ENCODE measurements at regions not wholly inside any gene's neighbourhood (a gene's known extent, or its start where the extent isn't known, plus 50 kb on each side); places are given as distances from the start of the nearest gene placed in this dataset.

DNA sequence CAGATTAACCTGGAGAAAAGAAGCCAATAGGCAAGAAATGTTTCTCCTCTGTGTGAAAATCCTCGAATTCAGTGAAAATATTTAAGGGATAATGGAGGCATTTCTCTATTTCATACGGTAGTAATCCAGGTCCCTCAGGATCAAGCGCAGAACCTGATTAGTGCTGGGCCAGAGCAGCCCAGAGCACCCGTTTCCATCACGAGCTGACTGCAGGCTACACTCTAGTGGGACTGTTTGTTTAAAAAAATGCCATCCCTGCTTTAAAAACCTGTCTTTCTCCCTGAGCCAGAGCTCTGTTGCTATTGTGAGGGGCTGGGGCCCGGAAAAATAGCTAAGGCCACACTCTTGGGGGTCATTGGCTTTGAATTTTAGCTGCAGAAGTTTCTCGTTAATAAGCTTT lies 223.2 kb upstream of the E2F8 start:
- H3K27me3 ChIP-seq (replicated peaks) = peaks cover 4% of the 10 kb centered on the region
- no peaks in the 10 kb centered on the region for H3K36me3 ChIP-seq (replicated peaks)
- no peak for DNase-seq
- H3K27ac ChIP-seq = no peak overlapping the region
- TF ChIP-seq, protein P1, sequence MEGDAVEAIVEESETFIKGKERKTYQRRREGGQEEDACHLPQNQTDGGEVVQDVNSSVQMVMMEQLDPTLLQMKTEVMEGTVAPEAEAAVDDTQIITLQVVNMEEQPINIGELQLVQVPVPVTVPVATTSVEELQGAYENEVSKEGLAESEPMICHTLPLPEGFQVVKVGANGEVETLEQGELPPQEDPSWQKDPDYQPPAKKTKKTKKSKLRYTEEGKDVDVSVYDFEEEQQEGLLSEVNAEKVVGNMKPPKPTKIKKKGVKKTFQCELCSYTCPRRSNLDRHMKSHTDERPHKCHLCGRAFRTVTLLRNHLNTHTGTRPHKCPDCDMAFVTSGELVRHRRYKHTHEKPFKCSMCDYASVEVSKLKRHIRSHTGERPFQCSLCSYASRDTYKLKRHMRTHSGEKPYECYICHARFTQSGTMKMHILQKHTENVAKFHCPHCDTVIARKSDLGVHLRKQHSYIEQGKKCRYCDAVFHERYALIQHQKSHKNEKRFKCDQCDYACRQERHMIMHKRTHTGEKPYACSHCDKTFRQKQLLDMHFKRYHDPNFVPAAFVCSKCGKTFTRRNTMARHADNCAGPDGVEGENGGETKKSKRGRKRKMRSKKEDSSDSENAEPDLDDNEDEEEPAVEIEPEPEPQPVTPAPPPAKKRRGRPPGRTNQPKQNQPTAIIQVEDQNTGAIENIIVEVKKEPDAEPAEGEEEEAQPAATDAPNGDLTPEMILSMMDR (IDR thresholded peaks at IDR 0.05; ENCODE audit: low read depth, low read length, missing control alignments) = no peak
- no peak overlapping the region for H3K4me3 ChIP-seq (ENCODE audit: low read depth, low read length)
- in situ Hi-C loops (cut with HindIII; ENCODE audit: low pct_ligation_motif_present, low sequenced_read_pairs) = no loop called here

DNA sequence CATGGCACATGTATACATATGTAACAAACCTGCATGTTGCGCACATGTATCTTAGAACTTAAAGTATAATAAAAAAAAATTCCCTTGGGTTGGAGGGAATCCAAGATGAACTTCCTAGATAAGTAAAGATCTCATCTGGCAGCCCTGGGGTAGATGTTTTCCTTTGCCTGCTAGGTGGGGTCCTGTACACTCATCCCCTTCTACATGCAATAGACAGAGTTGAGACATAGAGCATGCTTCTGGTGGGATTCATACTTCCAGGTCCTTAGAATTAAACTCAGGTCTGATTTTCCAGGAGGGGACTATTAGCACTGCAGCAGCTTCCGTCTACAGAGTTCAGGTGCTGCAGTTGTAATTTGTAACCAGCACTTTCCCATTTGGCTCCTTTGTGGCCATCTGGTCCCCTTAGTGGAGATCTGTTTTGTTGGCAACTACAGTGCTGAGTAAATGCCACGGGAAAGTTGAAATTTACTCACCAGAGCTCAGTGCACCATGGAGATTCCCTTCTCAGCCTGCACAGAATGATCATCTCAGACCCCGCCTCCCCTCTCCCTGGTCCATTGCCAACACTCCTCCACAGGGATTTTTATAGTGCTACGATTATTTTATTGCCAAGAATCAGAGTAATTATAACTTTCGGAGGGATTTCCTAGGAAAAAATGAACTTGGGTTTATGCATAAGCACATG lies 220.1 kb upstream of the E2F8 start:
- H3K36me3 ChIP-seq (replicated peaks) = no peaks in the 10 kb centered on the region
- no peak overlapping the region for H3K4me3 ChIP-seq (ENCODE audit: low read depth, low read length)
- no peaks in the 10 kb centered on the region for H3K27me3 ChIP-seq (replicated peaks)
- in situ Hi-C loops (cut with HindIII; ENCODE audit: low pct_ligation_motif_present, low sequenced_read_pairs) = no loop called here
- DNase-seq = no peak
- H3K27ac ChIP-seq = no peak overlapping the region
- TF ChIP-seq, protein P1 (IDR thresholded peaks at IDR 0.05; ENCODE audit: low read depth, low read length, missing control alignments) = no peak

DNA sequence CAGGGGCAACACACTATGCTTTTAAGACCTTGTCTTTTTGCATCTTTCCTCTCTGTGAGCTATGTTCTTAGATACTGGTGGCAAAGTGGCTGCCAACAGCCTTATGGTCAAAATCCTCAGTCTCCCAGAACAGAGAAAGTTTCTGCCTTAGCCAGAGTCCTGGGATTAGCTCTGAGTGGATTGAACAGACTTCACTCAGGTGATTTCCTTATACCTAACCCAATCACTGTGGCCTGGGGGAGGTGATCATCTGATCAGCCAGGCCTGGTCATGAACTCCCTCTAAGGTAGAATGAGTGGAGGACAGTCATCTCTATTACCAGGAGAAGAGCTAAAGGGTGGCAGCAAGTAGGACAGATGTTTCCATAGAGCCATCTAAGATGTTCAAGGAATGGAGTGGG lies 218.5 kb upstream of the E2F8 start:
- in situ Hi-C loops (cut with HindIII; ENCODE audit: low pct_ligation_motif_present, low sequenced_read_pairs) = no loop called here
- no peak for DNase-seq
- TF ChIP-seq, protein P1 (IDR thresholded peaks at IDR 0.05; ENCODE audit: low read depth, low read length, missing control alignments) = no peak
- no peaks in the 10 kb centered on the region for H3K27me3 ChIP-seq (replicated peaks)
- no peak overlapping the region for H3K4me3 ChIP-seq (ENCODE audit: low read depth, low read length)
- H3K36me3 ChIP-seq (replicated peaks) = no peaks in the 10 kb centered on the region
- no peak overlapping the region for H3K27ac ChIP-seq

DNA sequence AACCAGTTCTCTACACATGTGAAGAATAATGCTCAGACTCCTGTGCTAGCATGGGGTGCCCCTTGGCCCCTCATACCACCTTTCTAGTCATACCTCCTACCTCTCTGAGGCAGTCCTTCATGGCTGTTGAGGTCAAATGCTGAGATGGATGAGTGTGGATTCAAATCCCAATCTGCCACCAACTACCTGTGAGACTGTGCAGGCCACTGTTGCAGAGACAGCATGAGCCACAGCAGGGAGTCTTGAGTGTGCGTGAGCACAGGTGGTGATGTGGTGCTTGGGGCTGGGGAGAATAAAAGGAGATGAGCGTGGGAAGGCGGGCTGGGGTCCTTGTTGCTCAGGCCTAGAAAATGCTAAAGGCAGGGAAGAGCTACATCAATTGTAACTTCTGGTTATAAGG lies 218.0 kb upstream of the E2F8 start:
- H3K4me3 ChIP-seq (ENCODE audit: low read depth, low read length) = no peak overlapping the region
- no peak for DNase-seq
- TF ChIP-seq, protein P1 (IDR thresholded peaks at IDR 0.05; ENCODE audit: low read depth, low read length, missing control alignments) = no peak
- H3K36me3 ChIP-seq (replicated peaks) = no peaks in the 10 kb centered on the region
- no peaks in the 10 kb centered on the region for H3K27me3 ChIP-seq (replicated peaks)
- no peak overlapping the region for H3K27ac ChIP-seq
- in situ Hi-C loops (cut with HindIII; ENCODE audit: low pct_ligation_motif_present, low sequenced_read_pairs) = no loop called here

DNA sequence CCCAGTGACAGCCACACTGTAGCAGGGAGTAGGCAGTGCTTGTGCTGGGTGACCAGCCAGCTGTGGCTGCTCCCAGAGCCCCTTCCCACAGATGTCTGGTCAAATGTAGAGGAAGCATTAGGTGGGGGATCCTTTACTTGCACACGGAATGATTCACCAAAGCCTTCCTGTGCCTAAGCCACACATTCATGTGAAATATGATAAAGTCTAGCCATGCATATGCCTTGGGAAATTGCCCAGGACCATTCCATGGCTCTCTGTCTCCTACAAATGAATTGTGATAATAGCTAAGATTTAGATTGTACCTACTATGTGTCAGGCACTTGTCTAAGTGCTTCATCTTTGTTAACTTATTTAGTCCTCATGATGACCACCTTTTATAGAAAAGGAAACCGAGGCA lies 217.5 kb upstream of the E2F8 start:
- Histone ChIP-seq H3K27ac (no peak overlapping the region), H3K27me3 (replicated peaks) (no peaks in the 10 kb centered on the region), H3K4me3 (ENCODE audit: low read depth, low read length) (no peak overlapping the region), H3K36me3 (replicated peaks) (no peaks in the 10 kb centered on the region)
- DNase-seq = no peak
- TF ChIP-seq, protein P1 (IDR thresholded peaks at IDR 0.05; ENCODE audit: low read depth, low read length, missing control alignments) = no peak
- in situ Hi-C loops (cut with HindIII; ENCODE audit: low pct_ligation_motif_present, low sequenced_read_pairs) = no loop called here

DNA sequence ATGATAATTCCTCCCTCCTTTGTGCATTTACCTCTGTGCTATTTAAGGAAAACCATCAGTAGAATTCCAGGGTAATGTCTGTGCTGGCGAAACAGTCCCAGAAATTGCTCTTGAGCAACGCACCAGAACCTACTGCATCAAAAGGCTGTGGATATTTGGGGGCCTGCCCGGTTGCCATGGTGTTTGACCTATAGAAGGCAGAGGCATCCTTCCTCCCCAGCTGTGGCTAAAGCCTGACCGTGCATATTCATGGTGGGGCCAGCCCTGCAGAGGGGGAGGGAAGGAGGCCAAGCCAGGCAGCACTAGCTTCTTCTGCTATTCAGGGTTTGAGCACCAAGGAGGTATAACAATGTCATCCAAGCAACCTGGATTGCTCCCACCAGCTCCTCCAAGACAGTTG lies 215.0 kb upstream of the E2F8 start:
- no peaks in the 10 kb centered on the region for H3K27me3 ChIP-seq (replicated peaks)
- no peak for DNase-seq
- no peak overlapping the region for H3K4me3 ChIP-seq (ENCODE audit: low read depth, low read length)
- in situ Hi-C loops (cut with HindIII; ENCODE audit: low pct_ligation_motif_present, low sequenced_read_pairs) = no loop called here
- H3K27ac ChIP-seq = no peak overlapping the region
- TF ChIP-seq, protein P1 (IDR thresholded peaks at IDR 0.05; ENCODE audit: low read depth, low read length, missing control alignments) = no peak
- no peaks in the 10 kb centered on the region for H3K36me3 ChIP-seq (replicated peaks)

Data from brain microvascular endothelial cell (primary cell).